GM12874 (cell line): ENCODE measurements at regions not wholly inside any gene's neighbourhood (a gene's known extent, or its start where the extent isn't known, plus 50 kb on each side); places are given as distances from the start of the nearest gene placed in this dataset.

Source experiments
- TF ChIP-seq, protein P1 (sequence below): IDR thresholded peaks from 2 replicates; pipeline ENCODE4 v1.5.1; 2011; ENCODE audit warnings: low read depth, mild to moderate bottlenecking, control low read depth, low read length, moderate library complexity; ENCODE audit not compliant: insufficient read depth

- TF ChIP-seq, protein P1, sequence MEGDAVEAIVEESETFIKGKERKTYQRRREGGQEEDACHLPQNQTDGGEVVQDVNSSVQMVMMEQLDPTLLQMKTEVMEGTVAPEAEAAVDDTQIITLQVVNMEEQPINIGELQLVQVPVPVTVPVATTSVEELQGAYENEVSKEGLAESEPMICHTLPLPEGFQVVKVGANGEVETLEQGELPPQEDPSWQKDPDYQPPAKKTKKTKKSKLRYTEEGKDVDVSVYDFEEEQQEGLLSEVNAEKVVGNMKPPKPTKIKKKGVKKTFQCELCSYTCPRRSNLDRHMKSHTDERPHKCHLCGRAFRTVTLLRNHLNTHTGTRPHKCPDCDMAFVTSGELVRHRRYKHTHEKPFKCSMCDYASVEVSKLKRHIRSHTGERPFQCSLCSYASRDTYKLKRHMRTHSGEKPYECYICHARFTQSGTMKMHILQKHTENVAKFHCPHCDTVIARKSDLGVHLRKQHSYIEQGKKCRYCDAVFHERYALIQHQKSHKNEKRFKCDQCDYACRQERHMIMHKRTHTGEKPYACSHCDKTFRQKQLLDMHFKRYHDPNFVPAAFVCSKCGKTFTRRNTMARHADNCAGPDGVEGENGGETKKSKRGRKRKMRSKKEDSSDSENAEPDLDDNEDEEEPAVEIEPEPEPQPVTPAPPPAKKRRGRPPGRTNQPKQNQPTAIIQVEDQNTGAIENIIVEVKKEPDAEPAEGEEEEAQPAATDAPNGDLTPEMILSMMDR: no peak
Measured at GRCh38 chr4:30667919-30668318, 52.2 kb upstream of the PCDH7 start.

DNA sequence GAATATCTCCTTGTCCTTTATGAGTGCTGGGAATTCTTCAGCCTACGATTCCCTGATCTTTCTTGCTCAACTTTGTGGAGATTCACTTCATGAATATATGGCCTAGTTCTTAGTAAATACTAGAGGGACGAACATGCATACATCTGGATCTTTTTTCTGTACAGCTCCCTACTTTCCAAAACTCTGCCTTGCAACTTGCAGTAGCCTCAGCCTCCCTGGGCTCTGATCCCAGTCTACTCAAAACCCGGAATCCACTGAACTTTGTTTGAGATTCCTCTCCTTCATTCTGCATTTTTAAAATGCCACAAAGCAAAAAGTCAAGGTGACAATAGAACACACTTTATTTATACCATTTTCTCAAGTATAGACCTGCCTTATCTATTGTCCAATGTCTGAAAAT lies 50.0 kb upstream of the PCDH7 start:
- TF ChIP-seq, protein P1: no peak
